ENCODE measurements at regions not wholly inside any gene's neighbourhood (a gene's known extent, or its start where the extent isn't known, plus 50 kb on each side); places are given as distances from the start of the nearest gene placed in this dataset.

DNA sequence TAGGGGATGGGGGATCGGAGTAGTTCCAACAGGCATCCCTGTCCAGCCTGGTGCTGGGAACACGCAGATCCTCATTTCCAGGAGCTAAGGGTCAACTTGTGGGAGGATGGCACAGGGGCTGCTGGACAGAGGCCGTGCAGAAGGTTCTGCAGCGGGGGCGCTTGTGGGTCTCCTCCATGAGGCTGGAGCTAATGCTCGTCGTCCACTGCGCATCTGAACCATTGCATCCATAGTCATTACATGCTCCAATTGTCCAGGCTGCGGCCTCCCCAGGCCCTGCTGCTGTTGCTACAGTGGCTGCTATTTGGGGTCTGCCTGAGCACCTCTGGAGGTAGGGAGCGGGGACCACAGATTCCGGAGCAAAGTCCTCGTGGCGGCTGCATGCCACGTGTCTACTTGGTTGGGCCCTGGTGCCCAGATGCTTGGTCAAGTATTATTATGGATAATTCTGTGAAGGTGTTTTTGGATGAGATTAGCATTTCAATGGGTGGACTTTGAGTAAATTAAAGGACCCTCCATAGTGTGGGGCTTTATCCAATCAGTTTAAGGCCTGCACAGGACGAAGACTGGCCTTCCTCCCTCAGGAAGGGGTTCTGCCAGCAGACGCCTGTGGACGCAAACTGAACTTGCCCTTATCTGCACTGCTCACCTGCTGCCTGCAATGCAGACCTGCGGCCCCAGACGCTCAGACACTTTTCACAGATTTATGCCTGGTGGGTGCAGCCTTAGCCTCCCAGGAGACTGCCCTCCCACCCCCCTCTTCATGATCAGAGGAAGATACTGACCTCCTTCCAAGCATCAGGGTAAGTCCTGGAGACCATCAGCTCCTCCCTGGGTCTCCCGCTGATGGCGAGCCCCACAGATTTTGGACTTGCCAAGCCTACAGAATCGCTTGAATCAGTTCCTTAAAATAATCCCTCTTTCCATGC lies 127.5 kb upstream of the IRX4 start:
- TF ChIP-seq, protein P1, sequence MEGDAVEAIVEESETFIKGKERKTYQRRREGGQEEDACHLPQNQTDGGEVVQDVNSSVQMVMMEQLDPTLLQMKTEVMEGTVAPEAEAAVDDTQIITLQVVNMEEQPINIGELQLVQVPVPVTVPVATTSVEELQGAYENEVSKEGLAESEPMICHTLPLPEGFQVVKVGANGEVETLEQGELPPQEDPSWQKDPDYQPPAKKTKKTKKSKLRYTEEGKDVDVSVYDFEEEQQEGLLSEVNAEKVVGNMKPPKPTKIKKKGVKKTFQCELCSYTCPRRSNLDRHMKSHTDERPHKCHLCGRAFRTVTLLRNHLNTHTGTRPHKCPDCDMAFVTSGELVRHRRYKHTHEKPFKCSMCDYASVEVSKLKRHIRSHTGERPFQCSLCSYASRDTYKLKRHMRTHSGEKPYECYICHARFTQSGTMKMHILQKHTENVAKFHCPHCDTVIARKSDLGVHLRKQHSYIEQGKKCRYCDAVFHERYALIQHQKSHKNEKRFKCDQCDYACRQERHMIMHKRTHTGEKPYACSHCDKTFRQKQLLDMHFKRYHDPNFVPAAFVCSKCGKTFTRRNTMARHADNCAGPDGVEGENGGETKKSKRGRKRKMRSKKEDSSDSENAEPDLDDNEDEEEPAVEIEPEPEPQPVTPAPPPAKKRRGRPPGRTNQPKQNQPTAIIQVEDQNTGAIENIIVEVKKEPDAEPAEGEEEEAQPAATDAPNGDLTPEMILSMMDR (IDR thresholded peaks at IDR 0.05; ENCODE audit: borderline replicate concordance) = no peak
- Histone ChIP-seq H3K4me3 (no peak overlapping the region), H3K9me3 (replicated peaks) (no peaks in the 10 kb centered on the region), H3K27me3 (ENCODE audit: low read depth) (peaks cover 13% of the 10 kb centered on the region), H3K4me1 (peaks cover 47% of the 10 kb centered on the region), H3K27ac (replicated peaks) (no peak overlapping the region), H3K36me3 (no peaks in the 10 kb centered on the region)
- no peak for DNase-seq
- intact Hi-C loops (cut with micrococcal nuclease) = no loop called here

DNA sequence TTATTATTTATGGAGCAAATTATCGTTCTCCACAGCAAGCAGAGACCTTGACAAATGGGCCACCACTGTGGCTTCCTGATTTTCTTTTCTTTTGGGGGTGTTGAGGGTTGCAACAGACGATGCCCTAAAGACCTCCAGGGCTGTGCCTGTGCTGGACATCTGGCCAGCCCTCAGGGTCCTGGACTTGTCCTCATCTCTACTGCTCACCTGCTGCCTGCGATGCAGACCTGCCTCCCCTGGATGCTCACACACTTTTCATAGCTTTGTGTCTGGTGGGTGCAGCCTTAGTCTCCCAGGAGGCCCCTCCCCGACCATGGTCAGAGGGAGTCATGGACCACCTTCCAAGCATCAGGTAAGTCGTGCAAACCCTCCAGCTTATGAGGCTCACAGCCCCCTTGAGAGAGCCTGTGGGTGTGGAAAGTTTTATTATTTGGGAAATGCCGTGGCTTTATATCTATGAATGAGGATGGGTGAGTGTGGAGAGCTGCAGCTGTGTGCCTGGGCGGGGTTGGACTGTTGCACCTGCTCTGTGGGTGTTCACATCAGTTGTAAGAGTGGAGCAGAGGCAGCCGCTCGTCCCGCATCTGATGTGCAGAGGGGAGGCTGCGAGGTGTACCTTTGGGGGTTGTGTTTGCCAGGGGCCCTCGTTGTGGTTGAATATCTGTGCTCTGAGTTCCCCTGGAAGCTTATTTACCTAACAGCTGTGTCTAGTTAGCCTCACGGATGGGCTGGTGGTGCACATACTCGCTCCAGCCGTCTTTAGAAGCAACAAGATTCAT lies 126.3 kb upstream of the IRX4 start:
- peaks cover 14% of the 10 kb centered on the region for H3K27me3 ChIP-seq (ENCODE audit: low read depth)
- H3K27ac ChIP-seq (replicated peaks) = no peak overlapping the region
- DNase-seq = no peak
- TF ChIP-seq, protein P1 (IDR thresholded peaks at IDR 0.05; ENCODE audit: borderline replicate concordance) = no peak
- intact Hi-C loops (cut with micrococcal nuclease) = no loop called here
- no peak overlapping the region for H3K4me3 ChIP-seq
- no peaks in the 10 kb centered on the region for H3K9me3 ChIP-seq (replicated peaks)
- no peaks in the 10 kb centered on the region for H3K36me3 ChIP-seq
- H3K4me1 ChIP-seq = peaks cover 41% of the 10 kb centered on the region

DNA sequence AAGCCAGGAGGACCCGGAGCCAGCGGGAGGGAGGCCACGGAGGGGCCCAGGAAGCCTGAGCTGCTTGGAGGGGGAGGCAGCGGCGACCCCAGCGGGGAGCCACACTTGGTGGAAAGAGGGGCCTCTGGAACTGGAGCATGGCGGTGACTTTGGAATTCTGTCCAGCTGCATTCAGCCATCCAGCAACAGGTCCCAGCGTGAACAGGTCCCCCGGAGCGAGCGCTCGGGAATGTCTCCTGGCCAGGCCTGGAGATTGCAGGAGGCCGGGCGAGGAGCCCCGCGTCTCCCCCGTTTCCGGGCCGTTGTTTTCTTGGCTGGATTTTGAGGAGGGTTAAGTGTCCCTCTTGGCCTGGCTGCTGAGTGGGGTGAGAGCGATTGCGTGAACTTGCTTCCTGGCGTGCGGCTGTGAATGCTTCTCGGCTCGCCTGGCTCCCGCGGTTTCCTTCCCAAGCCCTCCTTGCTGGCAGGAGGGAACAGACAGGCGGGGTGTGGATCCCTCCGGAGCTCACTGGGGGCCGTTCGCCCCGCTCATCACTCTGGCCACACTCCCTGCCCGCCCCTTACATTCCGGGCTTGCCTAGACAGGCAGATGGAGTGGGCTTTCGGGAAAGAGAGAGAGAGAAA lies 125.3 kb upstream of the IRX4 start:
- DNase-seq = peak; percentile 51
- H3K36me3 ChIP-seq = no peaks in the 10 kb centered on the region
- H3K4me3 ChIP-seq = peak overlapping the region; percentile 49
- H3K27me3 ChIP-seq (ENCODE audit: low read depth) = peaks cover 17% of the 10 kb centered on the region
- TF ChIP-seq, protein P1 (IDR thresholded peaks at IDR 0.05; ENCODE audit: borderline replicate concordance) = no peak
- H3K4me1 ChIP-seq = peaks cover 31% of the 10 kb centered on the region
- H3K27ac ChIP-seq (replicated peaks) = peak overlapping the region; percentile 47
- intact Hi-C loops (cut with micrococcal nuclease) = no loop called here
- H3K9me3 ChIP-seq (replicated peaks) = no peaks in the 10 kb centered on the region

DNA sequence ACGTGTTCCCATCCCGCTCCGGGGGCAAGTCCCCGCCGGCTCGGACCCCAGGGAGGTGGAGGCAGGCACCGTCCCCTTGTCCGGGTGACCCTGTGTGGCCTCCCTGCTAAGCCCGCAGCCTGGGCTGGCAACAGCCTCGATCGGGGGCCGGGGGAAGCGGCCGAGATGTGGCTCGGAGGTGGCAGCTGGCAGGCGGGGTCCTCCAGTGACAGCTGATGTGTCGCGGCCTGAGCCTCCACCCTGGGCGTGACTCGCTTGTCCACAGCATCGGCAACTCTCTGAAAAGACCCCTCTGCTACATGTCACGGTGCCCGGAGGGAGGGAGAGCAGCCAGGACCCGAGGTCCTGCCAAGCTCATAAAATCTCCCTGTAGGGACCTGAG lies 124.8 kb upstream of the IRX4 start:
- TF ChIP-seq, protein P1 (IDR thresholded peaks at IDR 0.05; ENCODE audit: borderline replicate concordance) = no peak
- no peaks in the 10 kb centered on the region for H3K9me3 ChIP-seq (replicated peaks)
- peaks cover 26% of the 10 kb centered on the region for H3K4me1 ChIP-seq
- H3K4me3 ChIP-seq = peak overlapping the region; percentile 49
- H3K27ac ChIP-seq (replicated peaks) = peak overlapping the region; percentile 47
- H3K27me3 ChIP-seq (ENCODE audit: low read depth) = peaks cover 19% of the 10 kb centered on the region
- intact Hi-C loops (cut with micrococcal nuclease) = no loop called here
- no peaks in the 10 kb centered on the region for H3K36me3 ChIP-seq
- no peak for DNase-seq

DNA sequence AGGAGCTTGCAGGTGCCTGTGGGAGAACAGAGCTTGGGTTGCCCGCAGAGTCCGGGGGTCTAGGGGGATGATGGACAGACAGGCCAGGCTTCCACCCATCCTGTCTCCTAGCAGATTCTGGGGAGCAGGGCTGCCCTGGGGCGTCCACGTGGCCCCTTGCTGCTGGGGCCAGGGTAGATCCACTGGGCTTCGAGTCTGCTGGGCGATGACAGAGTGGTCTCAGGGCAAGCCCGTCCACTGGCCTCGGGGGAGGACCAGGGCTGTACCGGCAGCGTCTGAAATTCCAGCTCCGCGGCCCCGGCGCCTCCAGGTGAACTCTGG lies 124.2 kb upstream of the IRX4 start:
- intact Hi-C loops (cut with micrococcal nuclease) = no loop called here
- Histone ChIP-seq H3K4me1 (peaks cover 20% of the 10 kb centered on the region), H3K36me3 (no peaks in the 10 kb centered on the region), H3K9me3 (replicated peaks) (no peaks in the 10 kb centered on the region), H3K27ac (replicated peaks) (no peak overlapping the region), H3K4me3 (no peak overlapping the region), H3K27me3 (ENCODE audit: low read depth) (peaks cover 21% of the 10 kb centered on the region)
- TF ChIP-seq, protein P1 (IDR thresholded peaks at IDR 0.05; ENCODE audit: borderline replicate concordance) = no peak
- DNase-seq = no peak

Measured in left ventricle myocardium inferior (tissue), 1 donor.